ENCODE measurements at regions not wholly inside any gene's neighbourhood (a gene's known extent, or its start where the extent isn't known, plus 50 kb on each side); places are given as distances from the start of the nearest gene placed in this dataset.

DNA sequence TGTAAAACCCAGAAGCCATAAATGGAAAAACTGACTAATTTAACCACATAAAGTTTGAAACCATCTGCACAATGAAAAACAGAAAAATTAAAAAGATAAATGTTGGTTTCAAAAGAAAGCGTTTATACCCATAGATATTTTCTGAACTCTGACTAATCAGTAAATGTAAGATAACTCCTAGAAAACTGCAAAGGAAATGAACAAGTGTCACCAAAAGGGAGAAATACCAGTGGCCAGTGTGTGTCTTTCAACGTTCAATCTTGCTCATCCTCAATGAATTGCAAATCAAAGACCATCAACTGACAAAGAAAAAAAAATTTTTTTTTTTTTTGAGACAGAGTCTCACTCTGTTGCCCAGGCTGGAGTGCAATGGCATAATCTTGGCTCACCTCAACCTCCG lies 180.1 kb downstream of the SYK start:
- TF ChIP-seq POLR2A (IDR thresholded peaks at IDR 0.05; ENCODE audit: low read depth, low read length) (no peak), POLR2AphosphoS5 (IDR thresholded peaks at IDR 0.05; ENCODE audit: low read depth, low read length) (no peak), TAF1 (IDR thresholded peaks at IDR 0.05; ENCODE audit: borderline replicate concordance, low read depth, low read length) (no peak)
